LHCN-M2 (cell line): ENCODE measurements at regions not wholly inside any gene's neighbourhood (a gene's known extent, or its start where the extent isn't known, plus 50 kb on each side); places are given as distances from the start of the nearest gene placed in this dataset.

Source experiments
- DNase-seq: peaks from one replicate; pipeline ENCODE4 v3.0.0-alpha.2; 2012; ENCODE audit warnings: low read depth

GRCh38 chr5:135723491-135723890, 111.0 kb upstream of the SLC25A48 start:
- no peak for DNase-seq

DNA sequence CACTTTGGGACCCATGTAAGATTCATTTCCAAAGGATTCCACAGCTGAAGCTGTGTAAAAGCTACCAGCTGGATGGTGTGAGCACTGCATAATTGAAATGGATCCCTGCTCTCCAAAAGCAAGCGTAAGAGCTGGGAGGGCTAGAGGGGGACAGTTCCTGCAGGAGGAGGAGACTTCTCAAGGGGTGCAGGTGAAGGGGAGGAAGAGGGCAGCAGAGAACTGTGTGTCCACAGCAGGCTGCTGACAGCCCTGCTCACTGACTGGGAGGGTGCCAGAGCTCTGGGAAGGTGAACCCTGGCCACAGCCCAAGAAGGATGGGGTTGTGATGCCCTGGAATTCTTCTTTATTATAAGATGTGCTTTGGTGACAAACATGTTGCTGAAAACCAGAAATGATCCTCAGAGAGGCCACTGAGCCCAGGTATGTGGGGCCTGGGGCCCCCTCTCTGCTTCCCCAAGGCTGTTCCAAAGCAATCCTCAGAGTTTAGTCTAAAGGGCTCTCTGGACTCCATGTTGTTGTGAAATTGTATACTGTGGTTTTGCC, 112.8 kb upstream of the SLC25A48 start:
- no peak for DNase-seq

GRCh38 chr5:135720191-135720590, 114.3 kb upstream of the SLC25A48 start:
- DNase-seq: no peak

- DNase-seq: no peak
Observed at GRCh38 chr5:135719428-135720063, 114.9 kb upstream of the SLC25A48 start.

DNA sequence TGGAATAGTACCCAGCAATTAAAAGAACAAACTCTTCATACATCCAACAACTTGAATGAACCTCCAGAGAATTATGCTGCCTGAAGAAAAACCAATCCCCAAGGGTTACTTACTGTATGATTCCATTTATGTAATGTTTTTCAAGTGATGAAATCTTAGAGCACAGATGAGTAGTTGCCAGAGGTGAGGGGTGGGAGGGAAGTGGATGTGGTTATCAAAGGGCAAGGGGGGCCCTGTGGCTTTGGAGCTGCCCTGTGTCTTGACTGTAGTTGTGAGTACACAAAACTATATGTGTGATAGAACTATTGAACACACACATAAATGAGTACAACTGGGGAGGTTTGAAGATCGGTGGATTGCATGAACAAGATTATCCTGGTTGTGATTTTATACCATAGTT, 115.8 kb upstream of the SLC25A48 start:
- no peak for DNase-seq

DNA sequence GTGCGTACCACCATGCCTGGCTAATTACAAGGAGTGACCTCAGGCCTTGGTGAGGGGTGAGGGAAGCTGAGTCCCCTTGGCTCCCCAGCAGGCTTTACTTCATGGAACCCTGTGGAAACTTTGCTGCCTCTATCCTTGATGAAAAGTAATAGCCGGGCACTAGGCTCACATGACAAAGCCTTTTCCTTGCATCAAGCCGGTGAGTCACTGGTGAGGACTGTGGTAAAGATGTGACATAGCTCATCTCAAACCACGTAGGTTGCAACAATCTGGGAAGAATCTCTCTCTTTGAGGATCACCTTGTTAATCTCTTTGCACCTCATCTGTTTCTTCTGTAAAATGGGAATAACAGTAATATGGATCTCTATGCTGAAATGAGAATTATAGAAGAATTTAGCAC, 116.3 kb upstream of the SLC25A48 start:
- DNase-seq: peak; percentile 37

GRCh38 chr5:135715267-135716055, 119.0 kb upstream of the SLC25A48 start:
- DNase-seq: no peak

- peak; percentile 60 for DNase-seq
Observed at GRCh38 chr5:135714126-135714894, 120.2 kb upstream of the SLC25A48 start.

DNA sequence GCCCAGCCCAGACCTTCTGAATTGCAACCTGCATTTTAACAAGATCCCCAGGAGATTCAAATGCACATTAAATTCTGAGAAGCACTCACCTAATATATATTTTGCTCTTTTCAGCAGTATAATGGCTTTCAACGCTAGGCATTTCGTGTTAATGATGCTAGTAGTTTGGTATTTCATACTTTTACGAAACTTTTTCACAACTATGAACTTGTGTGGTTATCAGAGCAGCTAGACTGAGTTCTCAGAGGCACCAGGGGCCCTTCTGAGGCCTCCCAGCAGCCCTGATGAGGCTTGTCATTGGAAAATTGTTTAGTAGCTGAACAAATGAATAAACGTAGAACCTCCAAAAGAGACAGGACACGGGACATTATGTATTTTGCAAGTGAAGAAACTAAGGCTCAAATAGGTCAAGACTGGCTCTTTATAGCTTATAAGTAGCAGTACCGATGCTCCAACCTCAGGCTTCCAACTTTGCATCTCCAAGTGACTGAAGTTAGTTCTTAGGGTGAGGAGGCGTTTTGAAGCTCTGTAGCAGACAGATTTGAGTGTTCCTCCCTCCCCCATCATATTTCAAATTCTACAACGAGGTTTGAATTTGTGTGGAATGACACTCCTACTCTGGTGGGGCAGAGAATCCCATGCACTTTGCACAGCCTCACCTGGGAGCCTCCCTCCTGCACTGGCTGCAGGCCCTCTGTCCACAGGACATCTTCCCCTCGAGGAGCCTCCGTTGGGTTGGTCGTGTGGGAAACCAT, 121.1 kb upstream of the SLC25A48 start:
- no peak for DNase-seq

DNA sequence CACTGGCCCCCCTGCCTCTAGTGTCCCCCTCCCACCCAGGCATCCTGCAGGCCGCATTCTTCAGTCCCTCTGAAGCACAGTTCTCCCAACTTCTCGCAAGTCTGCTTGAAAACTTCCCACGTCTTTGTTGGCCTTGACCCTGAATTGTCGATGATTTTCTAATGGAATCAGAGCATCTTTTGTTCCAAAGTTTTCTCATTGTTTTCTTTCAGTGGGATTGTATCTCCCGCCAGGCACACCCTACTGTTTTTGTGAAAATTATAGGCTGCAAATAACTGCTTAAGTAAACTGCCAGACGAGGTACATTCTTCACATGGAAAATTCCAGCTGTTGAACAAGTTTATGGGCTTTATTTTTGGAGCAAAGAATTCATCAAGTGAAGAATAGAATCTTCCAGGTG, 122.6 kb upstream of the SLC25A48 start:
- DNase-seq: no peak

DNA sequence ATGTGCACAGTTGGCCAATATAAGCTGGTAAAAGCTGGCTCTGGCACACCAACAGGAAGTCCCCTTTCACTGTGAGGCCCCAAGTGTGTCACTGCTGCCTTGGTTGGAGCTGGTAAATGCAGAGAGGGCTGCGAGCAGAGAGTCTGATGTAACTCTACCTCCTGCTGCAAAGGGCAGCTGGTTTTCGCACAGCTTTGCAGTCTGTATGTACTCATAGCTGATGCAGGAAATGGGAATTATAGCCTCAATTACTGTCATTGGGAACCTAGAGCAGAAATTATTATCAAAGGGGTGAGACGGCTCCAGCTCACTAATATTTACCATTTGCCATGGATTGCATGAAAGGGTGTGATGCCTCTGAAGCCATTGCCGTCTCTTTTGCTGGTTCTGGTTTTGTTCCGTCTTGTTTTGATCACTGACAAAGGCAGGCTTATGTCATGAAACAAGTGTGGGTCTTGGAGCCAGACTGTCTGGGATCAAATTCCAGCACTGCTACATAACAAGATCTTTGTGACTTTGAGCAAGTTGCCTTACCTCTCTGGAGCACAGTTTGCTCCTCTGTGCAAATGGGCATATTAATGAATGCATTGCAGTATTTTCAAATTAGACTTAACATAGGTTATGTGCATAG, 124.3 kb upstream of the SLC25A48 start:
- DNase-seq: no peak

- no peak for DNase-seq
Observed at GRCh38 chr5:135709208-135709575, 125.3 kb upstream of the SLC25A48 start.

DNA sequence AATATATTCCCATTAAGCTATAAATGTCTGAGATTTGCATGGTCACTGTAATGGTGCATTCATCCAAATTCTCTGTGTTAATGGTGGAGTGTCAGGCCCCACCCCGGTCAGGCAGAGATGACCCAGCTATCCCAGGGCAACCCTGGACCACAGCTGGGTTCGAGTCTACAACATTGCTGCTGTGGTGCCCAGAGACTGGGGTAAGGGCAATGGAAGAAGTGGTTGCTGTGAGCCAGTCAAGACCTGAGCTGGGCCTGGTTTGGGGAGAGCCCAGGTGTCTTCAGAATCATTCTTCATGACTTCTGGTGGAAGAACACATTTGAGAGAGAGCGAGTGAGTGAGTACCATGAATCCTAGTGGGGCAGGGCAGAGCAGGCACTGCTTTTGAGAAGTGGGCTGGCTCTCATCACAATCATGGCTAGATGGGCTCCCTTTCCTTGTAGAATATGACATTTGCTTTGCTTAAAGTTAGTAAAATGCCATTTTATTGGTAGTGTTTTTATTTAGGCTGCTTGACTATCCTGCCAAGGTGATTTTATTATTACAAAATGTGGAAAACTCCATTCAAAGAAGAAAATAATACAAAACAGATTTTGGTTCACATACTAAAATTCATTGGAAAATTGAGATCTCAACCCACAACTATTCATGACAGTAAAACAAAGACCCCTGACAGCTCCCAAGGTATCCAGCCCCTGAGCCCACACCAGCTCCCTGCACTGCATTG, 125.8 kb upstream of the SLC25A48 start:
- no peak for DNase-seq

DNA sequence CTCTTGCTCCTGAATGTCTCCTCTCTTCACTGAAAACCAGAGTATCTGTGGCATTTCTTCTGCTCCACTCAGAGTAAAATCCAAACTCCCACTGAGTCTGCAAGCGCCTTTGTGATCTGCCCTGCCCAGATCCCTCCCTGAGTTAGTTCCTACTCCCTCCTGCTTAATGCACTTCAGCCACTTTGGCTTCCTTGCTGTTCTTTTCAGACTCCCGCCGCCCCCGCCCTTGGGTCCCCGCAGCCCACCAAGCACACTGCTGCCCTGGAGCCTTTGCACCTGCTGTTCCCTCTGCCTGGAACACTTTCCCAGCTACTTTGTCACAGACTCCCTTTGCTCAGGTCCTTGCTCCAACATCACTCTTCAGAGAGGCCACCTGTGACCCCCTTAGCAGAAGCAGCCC, 127.2 kb upstream of the SLC25A48 start:
- no peak for DNase-seq

GRCh38 chr5:135706893-135707292, 127.6 kb upstream of the SLC25A48 start:
- DNase-seq: no peak

- no peak for DNase-seq
Observed at GRCh38 chr5:135706474-135706873, 127.7 kb upstream of the CXCL14 start.

- no peak for DNase-seq
Observed at GRCh38 chr5:135705941-135706466, 127.2 kb upstream of the CXCL14 start.

- DNase-seq: peak; percentile 56
Observed at GRCh38 chr5:135705141-135705631, 126.4 kb upstream of the CXCL14 start.

DNA sequence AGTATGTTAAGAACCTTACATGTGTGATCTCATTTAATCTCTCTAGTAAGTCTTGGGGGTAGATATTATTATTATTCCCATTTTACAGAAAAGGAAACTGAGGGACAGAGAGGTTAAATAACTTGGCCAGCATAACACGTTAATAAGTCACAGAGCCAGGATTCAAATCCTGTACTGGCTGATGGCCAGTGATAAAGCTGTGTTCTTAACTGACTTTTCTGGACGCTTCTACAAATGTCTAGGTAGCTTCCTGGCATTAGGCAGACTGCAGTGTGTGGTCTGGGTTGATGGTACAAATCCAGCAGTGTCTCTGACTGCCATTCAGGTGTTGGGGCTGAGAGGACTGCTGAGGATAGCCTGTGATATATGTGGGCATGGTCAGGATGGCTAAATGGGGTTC, 125.8 kb upstream of the CXCL14 start:
- DNase-seq: no peak

GRCh38 chr5:135703016-135703550, 124.3 kb upstream of the CXCL14 start:
- DNase-seq: no peak
